ENCODE measurements at regions not wholly inside any gene's neighbourhood (a gene's known extent, or its start where the extent isn't known, plus 50 kb on each side); places are given as distances from the start of the nearest gene placed in this dataset.

GRCh38 chr3:25071846-25072245 lies 356.2 kb upstream of the RARB start:
- Histone ChIP-seq H3K27ac (replicated peaks) (no peak overlapping the region), H3K27me3 (ENCODE audit: insufficient read depth, poor library complexity, severe bottlenecking) (no peaks in the 10 kb centered on the region), H3K4me3 (replicated peaks; ENCODE audit: insufficient read depth, low read length) (no peak overlapping the region)
- no peak for TF ChIP-seq REST (IDR thresholded peaks at IDR 0.05; ENCODE audit: insufficient replicate concordance, low read depth)
- no peak for TF ChIP-seq POLR2AphosphoS5 (IDR thresholded peaks at IDR 0.05; ENCODE audit: low read depth)
- TF ChIP-seq GABPA (IDR thresholded peaks at IDR 0.05; ENCODE audit: low read depth), result no peak
- TF ChIP-seq CTCF (IDR thresholded peaks at IDR 0.05; ENCODE audit: insufficient read depth, low read length), result no peak
- TF ChIP-seq SPI1 (IDR thresholded peaks at IDR 0.05; ENCODE audit: borderline replicate concordance, low read depth), result no peak
- DNase-seq (ENCODE audit: low read depth in 1 of 2, low spot score in 1 of 2), result no peak

GRCh38 chr3:25073423-25073822 lies 354.6 kb upstream of the RARB start:
- TF ChIP-seq REST (IDR thresholded peaks at IDR 0.05; ENCODE audit: insufficient replicate concordance, low read depth), result no peak
- TF ChIP-seq CTCF (IDR thresholded peaks at IDR 0.05; ENCODE audit: insufficient read depth, low read length), result no peak
- TF ChIP-seq SPI1 (IDR thresholded peaks at IDR 0.05; ENCODE audit: borderline replicate concordance, low read depth), result no peak
- no peak for TF ChIP-seq POLR2AphosphoS5 (IDR thresholded peaks at IDR 0.05; ENCODE audit: low read depth)
- no peak for TF ChIP-seq GABPA (IDR thresholded peaks at IDR 0.05; ENCODE audit: low read depth)
- no peak overlapping the region for H3K4me3 ChIP-seq (replicated peaks; ENCODE audit: insufficient read depth, low read length)
- no peak overlapping the region for H3K27ac ChIP-seq (replicated peaks)
- DNase-seq (ENCODE audit: low read depth in 1 of 2, low spot score in 1 of 2), result no peak
- no peaks in the 10 kb centered on the region for H3K27me3 ChIP-seq (ENCODE audit: insufficient read depth, poor library complexity, severe bottlenecking)

GRCh38 chr3:25074149-25074548 lies 353.9 kb upstream of the RARB start:
- no peak overlapping the region for H3K27ac ChIP-seq (replicated peaks)
- H3K4me3 ChIP-seq (replicated peaks; ENCODE audit: insufficient read depth, low read length), result no peak overlapping the region
- H3K27me3 ChIP-seq (ENCODE audit: insufficient read depth, poor library complexity, severe bottlenecking), result no peaks in the 10 kb centered on the region
- TF ChIP-seq CTCF (IDR thresholded peaks at IDR 0.05; ENCODE audit: insufficient read depth, low read length), result no peak
- TF ChIP-seq GABPA (IDR thresholded peaks at IDR 0.05; ENCODE audit: low read depth), result no peak
- TF ChIP-seq SPI1 (IDR thresholded peaks at IDR 0.05; ENCODE audit: borderline replicate concordance, low read depth), result no peak
- no peak for TF ChIP-seq POLR2AphosphoS5 (IDR thresholded peaks at IDR 0.05; ENCODE audit: low read depth)
- no peak for TF ChIP-seq REST (IDR thresholded peaks at IDR 0.05; ENCODE audit: insufficient replicate concordance, low read depth)
- DNase-seq (ENCODE audit: low read depth in 1 of 2, low spot score in 1 of 2), result no peak
